Retinal pigment epithelial cell (primary cell): ENCODE measurements at regions not wholly inside any gene's neighbourhood (a gene's known extent, or its start where the extent isn't known, plus 50 kb on each side); places are given as distances from the start of the nearest gene placed in this dataset.

Source experiments
- DNase-seq: peaks from one replicate; pipeline ENCODE4 v3.0.0-alpha.2; 2010; ENCODE audit warnings: low read depth
- H3K4me3 ChIP-seq: 2 replicates; pipeline ENCODE4 v1.5.1; 2011; ENCODE audit warnings: mild to moderate bottlenecking, low read length, control low read depth, moderate library complexity
- CTCF ChIP-seq: conservative IDR thresholded peaks from 2 replicates; pipeline ENCODE4 v1.5.1; 2011; ENCODE audit warnings: low read depth, low read length, control low read depth, inconsistent platforms

DNA sequence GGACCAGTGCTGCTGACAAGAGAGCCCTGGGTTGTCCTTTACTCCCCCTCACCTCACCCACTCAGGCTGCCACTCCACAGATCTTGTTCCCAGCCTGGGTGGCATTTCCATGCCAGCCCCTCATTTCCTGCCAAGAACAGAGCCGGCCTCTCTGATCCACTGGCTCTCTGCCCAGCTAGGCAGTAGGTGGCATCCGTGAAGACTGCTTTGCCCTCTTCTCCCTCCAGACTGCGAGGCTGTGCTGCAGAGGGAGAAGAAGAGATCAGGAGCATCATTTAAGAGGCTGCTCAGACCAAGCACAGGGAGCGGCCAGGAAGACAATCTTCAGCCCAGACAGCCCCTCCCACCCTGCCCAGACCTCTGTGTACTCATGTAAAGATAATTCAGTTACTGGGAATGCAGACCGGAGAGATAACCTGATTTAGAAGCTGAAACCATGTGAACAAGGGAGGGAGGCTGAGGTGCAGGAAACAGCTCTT is 126.9 kb upstream of the NCAM1 start:
- DNase-seq, result no peak
- TF ChIP-seq CTCF, result no peak
- no peak overlapping the region for H3K4me3 ChIP-seq

DNA sequence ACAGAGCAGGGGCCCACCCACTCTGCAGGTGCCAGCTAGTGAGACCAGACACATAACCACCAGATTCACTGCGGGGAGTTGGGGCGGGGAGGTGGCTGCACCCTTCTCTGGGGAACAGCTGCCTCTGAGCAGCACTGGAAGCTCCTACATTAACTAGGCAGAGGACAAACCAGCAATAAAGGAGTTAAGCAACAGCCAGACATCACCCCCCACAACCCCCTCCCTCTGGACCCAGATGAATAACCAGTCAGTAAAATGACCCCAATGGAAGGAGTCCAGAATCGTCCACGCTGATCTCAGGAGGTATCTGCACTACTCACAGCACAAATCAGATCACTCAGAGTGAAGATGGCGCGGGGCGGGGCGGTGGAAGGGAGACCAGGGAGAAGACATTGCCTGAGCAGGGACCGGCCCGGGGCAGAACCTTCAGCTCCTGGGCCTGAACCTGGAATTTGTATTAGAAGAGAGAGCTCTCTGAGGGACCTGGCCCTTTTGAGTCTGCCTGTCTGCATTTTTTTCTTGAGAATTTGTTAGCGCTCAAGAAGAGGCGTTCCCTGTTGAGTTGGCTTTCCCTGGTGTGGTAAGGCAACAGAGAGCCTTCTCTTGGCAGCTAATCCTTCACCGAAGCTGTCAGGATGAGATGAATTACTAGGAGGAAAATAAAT is 125.5 kb upstream of the NCAM1 start:
- no peak overlapping the region for H3K4me3 ChIP-seq
- no peak for DNase-seq
- TF ChIP-seq CTCF, result no peak

GRCh38 chr11:112836256-112836602 is 125.0 kb upstream of the NCAM1 start:
- DNase-seq, result no peak
- no peak for TF ChIP-seq CTCF

GRCh38 chr11:112837162-112837826 is 123.9 kb upstream of the NCAM1 start:
- DNase-seq, result no peak
- H3K4me3 ChIP-seq, result no peak overlapping the region
- no peak for TF ChIP-seq CTCF

More at GRCh38 chr11:112836256-112836602, 125.0 kb upstream of the NCAM1 start:
- H3K4me3 ChIP-seq, result no peak overlapping the region

DNA sequence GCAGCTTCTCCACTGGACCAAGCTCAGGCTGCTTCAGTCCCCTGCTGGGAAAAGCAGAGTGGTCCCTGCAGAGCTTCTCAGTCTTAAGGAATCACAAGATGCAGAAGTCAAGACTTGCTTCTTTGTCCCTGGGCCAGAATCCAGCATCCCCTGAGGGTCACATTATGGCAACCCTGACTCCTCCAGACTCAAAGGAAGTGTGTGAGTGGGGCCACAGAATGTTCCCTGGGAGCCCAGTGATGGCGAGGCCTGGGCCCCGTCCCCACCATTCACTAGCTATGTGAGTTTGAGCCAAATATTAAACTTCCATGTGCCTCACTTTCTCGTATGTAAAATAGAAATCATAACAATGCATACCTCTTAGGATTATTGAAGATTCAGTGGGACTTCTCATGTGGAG is 122.2 kb upstream of the NCAM1 start:
- no peak for DNase-seq
- no peak overlapping the region for H3K4me3 ChIP-seq
- TF ChIP-seq CTCF, result no peak

DNA sequence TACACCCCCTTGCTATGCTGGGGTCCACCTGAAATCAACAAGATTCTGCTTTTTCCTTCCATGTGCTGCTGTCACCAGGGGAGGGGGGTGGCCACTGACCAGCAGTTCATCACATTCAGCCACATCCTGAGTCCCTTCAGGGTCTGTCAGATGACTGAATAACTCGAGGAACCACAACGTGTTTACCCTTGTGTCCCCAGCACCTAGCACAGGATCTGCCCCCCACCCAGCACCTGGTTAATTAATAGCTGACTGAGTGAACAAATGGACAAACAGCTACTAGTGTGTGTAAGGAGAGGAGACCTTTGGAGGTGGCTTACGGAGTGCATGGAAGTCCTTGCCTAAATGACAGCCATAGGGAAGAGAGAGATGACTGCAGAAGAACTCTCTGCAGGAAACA is 119.5 kb upstream of the NCAM1 start:
- no peak for DNase-seq
- no peak overlapping the region for H3K4me3 ChIP-seq
- TF ChIP-seq CTCF, result no peak

DNA sequence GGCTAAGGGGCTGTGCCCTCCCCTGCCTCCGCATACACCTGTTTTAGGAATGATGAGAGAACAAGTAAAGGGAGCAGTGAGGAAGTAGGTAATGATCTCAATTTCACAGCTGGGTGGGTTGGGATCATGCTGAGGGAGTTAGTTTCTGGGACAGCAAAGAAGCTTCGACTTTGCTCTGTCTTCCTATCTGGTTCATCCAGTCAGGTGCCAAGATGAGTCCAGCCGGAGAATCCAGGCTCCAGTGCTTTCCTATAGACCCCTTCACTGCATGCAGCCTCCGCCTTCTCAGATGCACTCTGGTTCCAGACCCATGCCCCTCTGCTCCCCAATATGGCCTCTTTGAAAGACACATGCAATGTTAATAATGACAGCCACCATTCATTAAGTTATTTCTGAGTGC is 119.1 kb upstream of the NCAM1 start:
- no peak overlapping the region for H3K4me3 ChIP-seq
- no peak for DNase-seq
- no peak for TF ChIP-seq CTCF
